Upper lobe of left lung (tissue), 4 donors: ENCODE measurements at regions not wholly inside any gene's neighbourhood (a gene's known extent, or its start where the extent isn't known, plus 50 kb on each side); places are given as distances from the start of the nearest gene placed in this dataset.

Experiments used
- POLR2A ChIP-seq, 4 donors: fragments of 450-650 bp; IDR thresholded peaks; one replicate each; pipeline ENCODE4 v1.5.1; 2016 to 2017; ENCODE audit warnings: antibody characterized with exemption in 4 of 4, mild to moderate bottlenecking in 2 of 4
- POLR2AphosphoS5 ChIP-seq, 2 donors: sonication (generic); formaldehyde crosslinking; IDR thresholded peaks; one replicate each; pipeline ENCODE4 v1.5.1; 2017; ENCODE audit warnings: antibody characterized with exemption in 2 of 2
- TF ChIP-seq, protein P1 (sequence below), 6 experiments: fragments of 450-650 bp in 4 of 6; fragments of 200-600 bp in 2 of 6; sonication (generic) in 2 of 6; IDR thresholded peaks; one replicate each; pipeline ENCODE4 v1.5.1; 2016 to 2019; ENCODE audit warnings: antibody characterized with exemption in 6 of 6

- TF ChIP-seq, protein P1, sequence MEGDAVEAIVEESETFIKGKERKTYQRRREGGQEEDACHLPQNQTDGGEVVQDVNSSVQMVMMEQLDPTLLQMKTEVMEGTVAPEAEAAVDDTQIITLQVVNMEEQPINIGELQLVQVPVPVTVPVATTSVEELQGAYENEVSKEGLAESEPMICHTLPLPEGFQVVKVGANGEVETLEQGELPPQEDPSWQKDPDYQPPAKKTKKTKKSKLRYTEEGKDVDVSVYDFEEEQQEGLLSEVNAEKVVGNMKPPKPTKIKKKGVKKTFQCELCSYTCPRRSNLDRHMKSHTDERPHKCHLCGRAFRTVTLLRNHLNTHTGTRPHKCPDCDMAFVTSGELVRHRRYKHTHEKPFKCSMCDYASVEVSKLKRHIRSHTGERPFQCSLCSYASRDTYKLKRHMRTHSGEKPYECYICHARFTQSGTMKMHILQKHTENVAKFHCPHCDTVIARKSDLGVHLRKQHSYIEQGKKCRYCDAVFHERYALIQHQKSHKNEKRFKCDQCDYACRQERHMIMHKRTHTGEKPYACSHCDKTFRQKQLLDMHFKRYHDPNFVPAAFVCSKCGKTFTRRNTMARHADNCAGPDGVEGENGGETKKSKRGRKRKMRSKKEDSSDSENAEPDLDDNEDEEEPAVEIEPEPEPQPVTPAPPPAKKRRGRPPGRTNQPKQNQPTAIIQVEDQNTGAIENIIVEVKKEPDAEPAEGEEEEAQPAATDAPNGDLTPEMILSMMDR (IDR thresholded peaks at IDR 0.05): no peak
- no peak for TF ChIP-seq POLR2A (IDR thresholded peaks at IDR 0.05)
- no peak for TF ChIP-seq POLR2AphosphoS5 (IDR thresholded peaks at IDR 0.05)
Observed at GRCh38 chr16:86065711-86066110, 166.7 kb downstream of the IRF8 start.
